Cardiac muscle cell (in vitro differentiated cells and primary cell): ENCODE measurements at regions not wholly inside any gene's neighbourhood (a gene's known extent, or its start where the extent isn't known, plus 50 kb on each side); places are given as distances from the start of the nearest gene placed in this dataset.
"Not testable (repeated sequence)": the region's sequence is repeated elsewhere in the genome, so short reads cannot be mapped to it uniquely, and the experiment has no call there.

ENCODE experiments used
- DNase-seq, 2 donors: peaks; one replicate each; pipeline versions ENCODE4 v3.0.0 to v3.0.0-alpha.2; 2010 to 2017; ENCODE audit warnings: low read depth in 1 of 2, low spot score in 1 of 2
- H3K27ac ChIP-seq: fragments of 200-600 bp; sonication (generic); 2 replicates; pipeline ENCODE4 v1.5.1; 2016
- H3K27me3 ChIP-seq: fragments of 200-600 bp; sonication (generic); 2 replicates; pipeline ENCODE4 v1.6.0; 2016; ENCODE audit warnings: control low read depth
- H3K36me3 ChIP-seq: fragments of 200-600 bp; sonication (generic); 2 replicates; pipeline ENCODE4 v1.5.1; 2016; ENCODE audit warnings: control low read depth
- H3K4me1 ChIP-seq: fragments of 200-600 bp; sonication (generic); 2 replicates; pipeline ENCODE4 v1.8.1; 2017; ENCODE audit warnings: low read depth, mild to moderate bottlenecking, mixed run types
- H3K4me3 ChIP-seq: fragments of 200-600 bp; sonication (generic); 2 replicates; pipeline ENCODE4 v1.5.1; 2016; ENCODE audit warnings: mild to moderate bottlenecking
- H3K9me3 ChIP-seq: fragments of 200-600 bp; sonication (generic); 2 replicates; pipeline ENCODE4 v1.5.1; 2017; ENCODE audit warnings: low read depth, mild to moderate bottlenecking, control low read depth
- CTCF ChIP-seq: IDR thresholded peaks from 2 replicates; pipeline ENCODE4 v1.5.1; 2012; ENCODE audit warnings: low read depth, mild to moderate bottlenecking, low read length

DNA sequence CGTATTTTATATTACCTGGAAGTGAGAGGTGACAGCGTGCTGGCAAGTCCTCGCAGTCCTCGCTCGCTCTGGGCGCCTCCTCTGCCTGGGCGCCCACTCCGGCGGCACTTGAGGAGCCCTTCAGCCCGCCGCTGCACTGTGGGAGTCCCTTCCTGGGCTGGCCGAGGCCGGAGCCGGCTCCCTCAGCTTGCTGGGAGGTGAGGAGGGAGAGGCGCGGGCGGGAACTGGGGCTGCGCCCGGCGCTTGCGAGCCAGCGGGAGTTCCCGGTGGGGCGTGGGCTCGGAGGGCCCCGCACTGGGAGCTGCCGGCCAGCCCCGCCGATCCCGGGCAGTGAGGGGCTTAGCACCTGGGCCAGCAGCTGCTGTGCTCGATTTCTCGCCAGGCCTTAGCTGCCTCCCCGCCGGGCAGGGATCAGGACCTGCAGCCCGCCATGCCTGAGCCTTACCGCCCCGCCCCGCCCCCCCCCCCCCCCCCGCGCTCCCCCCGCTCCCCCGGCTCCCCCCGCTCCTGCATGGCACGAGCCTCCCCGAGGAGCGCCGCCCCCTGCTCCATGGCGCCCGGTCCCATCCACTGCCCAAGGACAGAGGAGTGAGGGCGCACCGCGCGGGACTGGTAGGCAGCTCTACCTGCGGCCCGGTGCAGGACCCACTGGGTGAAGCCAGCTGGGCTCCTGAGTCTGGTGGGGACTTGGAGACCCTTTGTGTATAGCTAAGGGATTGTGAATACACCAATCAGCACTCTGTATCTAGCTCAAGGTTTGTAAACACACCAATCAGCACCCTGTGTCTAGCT lies 298.9 kb upstream of the MAGEB16 start:
- H3K4me3 ChIP-seq: no peak overlapping the region
- TF ChIP-seq CTCF: no peak
- no peak for DNase-seq
- H3K27ac ChIP-seq: no peak overlapping the region
- H3K9me3 ChIP-seq: no peaks in the 10 kb centered on the region
- H3K27me3 ChIP-seq: no peaks in the 10 kb centered on the region
- no peaks in the 10 kb centered on the region for H3K4me1 ChIP-seq
- H3K36me3 ChIP-seq: no peaks in the 10 kb centered on the region

DNA sequence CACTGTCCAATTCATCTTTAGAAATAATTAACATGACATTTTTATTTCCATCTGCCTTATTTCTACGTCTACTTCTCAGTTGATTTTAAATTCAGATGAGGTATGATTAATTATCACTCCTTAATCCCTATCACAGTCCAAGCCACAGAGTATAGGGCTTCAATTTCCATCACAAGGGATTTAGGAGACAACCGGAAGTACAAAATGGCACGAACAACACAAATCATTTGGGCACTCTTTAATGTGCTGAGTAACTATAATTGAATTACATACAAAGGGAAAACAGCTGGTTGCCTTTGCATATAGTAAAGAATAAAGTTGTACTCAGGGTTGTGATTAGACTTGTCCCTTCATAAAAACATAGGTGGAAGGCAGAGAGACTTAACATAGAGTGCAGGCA lies 290.4 kb upstream of the MAGEB16 start:
- Histone ChIP-seq H3K36me3 (no peaks in the 10 kb centered on the region), H3K27ac (no peak overlapping the region), H3K27me3 (no peaks in the 10 kb centered on the region), H3K4me3 (no peak overlapping the region), H3K9me3 (no peaks in the 10 kb centered on the region), H3K4me1 (no peaks in the 10 kb centered on the region)
- TF ChIP-seq CTCF: no peak
- no peak for DNase-seq

DNA sequence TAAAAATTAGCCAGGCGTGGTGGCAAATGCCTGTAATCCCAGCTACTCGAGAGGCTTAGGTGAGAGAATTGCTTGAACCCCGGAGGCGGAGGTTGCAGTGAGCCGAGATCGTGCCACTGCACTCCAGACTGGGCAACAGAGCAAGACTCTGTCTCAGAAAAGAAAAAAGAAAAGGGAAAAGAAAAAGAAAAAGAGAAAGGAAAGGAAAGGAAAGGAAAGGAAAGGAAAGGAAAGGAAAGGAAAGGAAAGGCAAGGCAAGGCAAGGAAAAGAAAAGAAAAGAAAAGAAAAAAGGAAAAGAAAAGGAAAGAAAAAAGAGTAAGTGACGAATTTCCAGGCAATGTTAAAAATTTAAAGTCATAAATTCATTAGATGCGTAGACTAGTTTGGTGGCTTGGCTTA lies 250.1 kb upstream of the MAGEB16 start:
- H3K9me3 ChIP-seq, DNase-seq, H3K4me3 ChIP-seq, H3K27me3 ChIP-seq, H3K27ac ChIP-seq, H3K36me3 ChIP-seq, H3K4me1 ChIP-seq: not testable (repeated sequence)

DNA sequence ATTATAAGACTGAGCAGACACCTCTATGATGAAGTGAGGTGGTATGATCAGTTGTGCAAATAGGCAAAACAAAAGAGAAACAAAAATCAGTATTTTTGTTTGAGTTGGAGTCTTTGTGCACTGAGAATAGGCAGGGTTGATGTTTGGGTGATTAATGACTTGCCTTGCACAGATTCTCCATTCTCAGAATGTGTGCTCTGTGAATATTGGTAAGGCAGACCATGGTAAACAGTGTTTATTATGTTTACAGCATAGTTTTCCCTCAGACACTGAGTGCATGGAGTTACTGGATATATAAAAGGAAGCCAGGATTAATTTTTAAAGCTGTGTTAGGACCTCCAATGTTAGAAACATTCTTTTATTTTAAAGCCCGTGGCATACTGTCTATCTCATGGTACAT lies 240.2 kb upstream of the MAGEB16 start:
- DNase-seq: no peak
- no peaks in the 10 kb centered on the region for H3K36me3 ChIP-seq
- H3K27me3 ChIP-seq: no peaks in the 10 kb centered on the region
- no peak overlapping the region for H3K4me3 ChIP-seq
- H3K9me3 ChIP-seq: peaks cover 2% of the 10 kb centered on the region
- no peak for TF ChIP-seq CTCF
- H3K27ac ChIP-seq: no peak overlapping the region
- no peaks in the 10 kb centered on the region for H3K4me1 ChIP-seq

DNA sequence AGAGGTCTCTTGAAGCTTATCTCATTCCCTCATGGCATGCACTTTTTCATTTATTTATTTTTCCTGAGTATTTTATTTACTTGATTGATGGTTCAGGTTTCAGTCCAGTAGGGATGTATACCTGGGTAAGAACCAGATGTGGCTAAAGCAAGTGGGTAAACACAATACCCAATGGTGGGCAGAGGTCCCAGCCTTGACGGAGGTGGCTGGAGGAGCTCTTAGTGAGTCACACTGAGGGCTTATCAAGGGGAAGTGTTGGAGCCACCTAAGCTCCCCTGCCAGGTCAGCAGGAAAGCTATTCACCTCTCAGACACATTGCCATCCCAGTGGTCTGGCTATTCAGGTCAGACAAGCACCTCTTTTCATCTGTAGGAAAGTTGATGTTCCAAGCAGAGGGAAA lies 236.2 kb upstream of the MAGEB16 start:
- H3K27me3 ChIP-seq: no peaks in the 10 kb centered on the region
- H3K4me3 ChIP-seq: no peak overlapping the region
- H3K9me3 ChIP-seq: no peaks in the 10 kb centered on the region
- no peak overlapping the region for H3K27ac ChIP-seq
- no peak for TF ChIP-seq CTCF
- H3K36me3 ChIP-seq: no peaks in the 10 kb centered on the region
- H3K4me1 ChIP-seq: no peaks in the 10 kb centered on the region
- DNase-seq: no peak

DNA sequence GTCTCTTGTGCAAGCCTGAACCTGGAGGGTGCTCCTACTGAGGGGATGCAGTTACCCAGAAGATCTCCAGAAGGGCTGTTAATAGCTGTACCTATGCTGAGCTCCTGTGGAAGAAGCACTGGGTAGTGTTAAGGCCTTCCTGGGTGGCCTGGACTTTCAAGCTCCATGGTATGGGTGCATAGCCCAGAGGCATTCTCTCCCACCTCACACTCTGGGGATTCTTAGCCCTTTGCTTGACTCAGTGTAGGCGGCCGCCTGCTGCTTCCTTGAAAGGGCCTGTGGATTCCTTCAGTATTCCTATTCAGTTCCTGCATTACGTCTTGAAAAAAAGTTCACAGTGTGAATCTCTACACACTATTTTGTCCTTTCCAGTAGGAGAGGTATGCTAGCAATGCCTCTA lies 235.7 kb upstream of the MAGEB16 start:
- no peak for TF ChIP-seq CTCF
- Histone ChIP-seq H3K36me3 (no peaks in the 10 kb centered on the region), H3K27me3 (no peaks in the 10 kb centered on the region), H3K27ac (no peak overlapping the region), H3K4me3 (no peak overlapping the region), H3K4me1 (no peaks in the 10 kb centered on the region), H3K9me3 (no peaks in the 10 kb centered on the region)
- no peak for DNase-seq
